HepG2 (cell line): ENCODE measurements at regions not wholly inside any gene's neighbourhood (a gene's known extent, or its start where the extent isn't known, plus 50 kb on each side); places are given as distances from the start of the nearest gene placed in this dataset.

Source experiments
- ATF6 ChIP-seq: sonication (generic); formaldehyde crosslinking; conservative IDR thresholded peaks from 2 replicates; pipeline ENCODE4 v1.4.0; 2020; ENCODE audit warnings: missing genetic modification reagents
- CTCF ChIP-seq: sonication (generic); formaldehyde crosslinking; IDR thresholded peaks from 2 replicates; pipeline ENCODE4 v1.5.0; 2020; ENCODE audit warnings: mild to moderate bottlenecking, missing genetic modification reagents, moderate library complexity
- E2F2 ChIP-seq: sonication (generic); formaldehyde crosslinking; IDR thresholded peaks from 2 replicates; pipeline ENCODE4 v1.4.0; 2020; ENCODE audit warnings: missing genetic modification reagents, borderline replicate concordance
- EHMT2 ChIP-seq: fragments of 200-600 bp; sonication (generic); IDR thresholded peaks from 2 replicates; pipeline ENCODE4 v1.7.0; 2017; ENCODE audit warnings: antibody characterized with exemption, low read depth, low read length, borderline replicate concordance
- GTF2F1 ChIP-seq: fragments of 150-350 bp; IDR thresholded peaks from 2 replicates; pipeline ENCODE4 v1.6.1; 2014; ENCODE audit warnings: low read length
- NCOA2 ChIP-seq: sonication (generic); formaldehyde crosslinking; IDR thresholded peaks from 2 replicates; pipeline ENCODE4 v1.8.0; 2022; ENCODE audit warnings: inconsistent platforms
- PAF1 ChIP-seq: IDR thresholded peaks from 2 replicates; pipeline ENCODE4 v1.6.1; 2016; ENCODE audit warnings: missing genetic modification reagents, missing compliant biosample characterization
- PAXIP1 ChIP-seq: sonication (generic); formaldehyde crosslinking; conservative IDR thresholded peaks from 2 replicates; pipeline ENCODE4 v1.4.0; 2020; ENCODE audit warnings: mild to moderate bottlenecking, missing genetic modification reagents, moderate library complexity
- RAD51 ChIP-seq: fragments of 450-650 bp; IDR thresholded peaks from 2 replicates; pipeline ENCODE4 v1.6.1; 2016; ENCODE audit warnings: borderline replicate concordance
- SIX4 ChIP-seq: sonication (generic); formaldehyde crosslinking; IDR thresholded peaks from 2 replicates; pipeline ENCODE4 v1.4.0; 2020; ENCODE audit warnings: missing genetic modification reagents
- ZBTB2 ChIP-seq: sonication (generic); formaldehyde crosslinking; IDR thresholded peaks from 2 replicates; pipeline ENCODE4 v1.8.0; 2022; ENCODE audit warnings: low read depth, missing genetic modification reagents
- ZFP90 ChIP-seq: sonication (generic); formaldehyde crosslinking; IDR thresholded peaks from 2 replicates; pipeline ENCODE4 v1.8.0; 2022; ENCODE audit warnings: missing genetic modification reagents, mild to moderate bottlenecking, inconsistent platforms, borderline replicate concordance
- ZNF138 ChIP-seq: sonication (generic); formaldehyde crosslinking; IDR thresholded peaks from 2 replicates; pipeline ENCODE4 v1.5.0; 2020; ENCODE audit warnings: mild to moderate bottlenecking, low read depth, missing genetic modification reagents
- ZNF225 ChIP-seq: sonication (generic); formaldehyde crosslinking; IDR thresholded peaks from 2 replicates; pipeline ENCODE4 v1.4.0; 2020; ENCODE audit warnings: mild to moderate bottlenecking, missing genetic modification reagents
- ZNF3 ChIP-seq: IDR thresholded peaks from 2 replicates; pipeline ENCODE4 v1.7.0; 2017; ENCODE audit warnings: inconsistent platforms
- ZNF710 ChIP-seq: sonication (generic); formaldehyde crosslinking; IDR thresholded peaks from 2 replicates; pipeline ENCODE4 v1.5.0; 2020; ENCODE audit warnings: mild to moderate bottlenecking, missing genetic modification reagents, borderline replicate concordance
- ZNF746 ChIP-seq: sonication (generic); formaldehyde crosslinking; IDR thresholded peaks from 2 replicates; pipeline ENCODE4 v1.8.0; 2022; ENCODE audit warnings: mild to moderate bottlenecking, missing genetic modification reagents
- ZSCAN12 ChIP-seq: sonication (generic); formaldehyde crosslinking; IDR thresholded peaks from 2 replicates; pipeline ENCODE4 v1.9.0; 2021; ENCODE audit warnings: mild to moderate bottlenecking, missing genetic modification reagents
- ZSCAN22 ChIP-seq: sonication (generic); formaldehyde crosslinking; IDR thresholded peaks from 2 replicates; pipeline ENCODE4 v1.4.0; 2020; ENCODE audit warnings: mild to moderate bottlenecking, missing genetic modification reagents

- no peak for TF ChIP-seq ZBTB2 (CRISPR knock-in tag)
- peak; percentile 37; the same call in 1 of the 2 replicates for TF ChIP-seq ZNF746 (CRISPR knock-in tag)
- TF ChIP-seq E2F2 (CRISPR knock-in tag) = no peak
- peak; percentile 52; the same call in 1 of the 2 replicates for TF ChIP-seq SIX4 (CRISPR knock-in tag)
- peak; percentile 56; the same call in 1 of the 2 replicates for TF ChIP-seq EHMT2
- peak; percentile 82 for TF ChIP-seq ZNF710 (CRISPR knock-in tag)
- TF ChIP-seq ZNF138 (CRISPR knock-in tag) = no peak
- TF ChIP-seq ZNF3 (CRISPR knock-in tag) = no peak
- TF ChIP-seq RAD51 = no peak
- TF ChIP-seq ZNF225 = no peak
- TF ChIP-seq NCOA2 (CRISPR knock-in tag) = peak; percentile 96
- peak; percentile 84 for TF ChIP-seq CTCF (CRISPR knock-in tag)
- no peak for TF ChIP-seq ZSCAN22 (CRISPR knock-in tag)
- no peak for TF ChIP-seq GTF2F1
- TF ChIP-seq ZFP90 = no peak
- peak; percentile 97 for TF ChIP-seq PAXIP1
- TF ChIP-seq ZSCAN12 (CRISPR knock-in tag) = no peak; the same call in 1 of the 2 replicates
- TF ChIP-seq PAF1 (CRISPR knock-in tag) = no peak
- no peak for TF ChIP-seq ATF6 (CRISPR knock-in tag)
Observed at GRCh38 chr3:16060358-16060852, 114.1 kb upstream of the GALNT15 start (continued).
